LNCaP clone FGC (cell line): ENCODE measurements at regions not wholly inside any gene's neighbourhood (a gene's known extent, or its start where the extent isn't known, plus 50 kb on each side); places are given as distances from the start of the nearest gene placed in this dataset.
"Not testable (repeated sequence)": the region's sequence is repeated elsewhere in the genome, so short reads cannot be mapped to it uniquely, and the experiment has no call there.

Experiments used
- DNase-seq: peaks from one replicate; pipeline ENCODE4 v3.0.0-alpha.2; 2011; ENCODE audit warnings: low read depth
- H3K4me3 ChIP-seq: 2 replicates; pipeline ENCODE4 v1.5.1; 2011; ENCODE audit warnings: mild to moderate bottlenecking, low read depth, low read length, control low read depth
- CTCF ChIP-seq: IDR thresholded peaks from 2 replicates; pipeline ENCODE4 v1.5.1; 2012; ENCODE audit warnings: mild to moderate bottlenecking; ENCODE audit not compliant: control insufficient read depth, insufficient read depth; ENCODE audit errors: extremely low read depth

GRCh38 chr2:14475994-14476393 is 156.5 kb upstream of the LRATD1 start:
- TF ChIP-seq CTCF: no peak
- no peak overlapping the region for H3K4me3 ChIP-seq
- no peak for DNase-seq

DNA sequence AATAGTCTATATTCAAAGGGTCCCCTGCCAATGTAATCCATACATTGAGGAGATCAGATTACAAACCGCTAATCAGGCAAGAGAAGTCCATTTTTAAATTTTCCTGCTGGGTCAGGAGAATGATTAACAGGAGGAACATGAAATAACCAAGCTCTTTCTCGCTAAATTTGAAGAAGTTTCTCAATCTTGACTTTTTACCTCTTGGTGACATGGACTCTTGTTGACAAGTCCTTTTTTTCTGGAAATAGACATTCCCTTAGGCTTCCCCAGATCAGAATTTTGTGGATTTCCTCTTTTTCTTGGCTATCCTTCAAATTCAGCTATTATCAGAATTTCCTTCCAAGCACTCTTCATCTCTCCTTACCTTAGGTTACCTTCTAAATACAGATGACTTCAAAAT is 153.0 kb upstream of the LRATD1 start:
- TF ChIP-seq CTCF: no peak

GRCh38 chr2:14480120-14480519 is 152.4 kb upstream of the LRATD1 start:
- no peak overlapping the region for H3K4me3 ChIP-seq
- TF ChIP-seq CTCF: no peak
- no peak for DNase-seq

More for the DNA sequence above, 153.0 kb upstream of the LRATD1 start:
- DNase-seq: no peak
- H3K4me3 ChIP-seq: no peak overlapping the region

DNA sequence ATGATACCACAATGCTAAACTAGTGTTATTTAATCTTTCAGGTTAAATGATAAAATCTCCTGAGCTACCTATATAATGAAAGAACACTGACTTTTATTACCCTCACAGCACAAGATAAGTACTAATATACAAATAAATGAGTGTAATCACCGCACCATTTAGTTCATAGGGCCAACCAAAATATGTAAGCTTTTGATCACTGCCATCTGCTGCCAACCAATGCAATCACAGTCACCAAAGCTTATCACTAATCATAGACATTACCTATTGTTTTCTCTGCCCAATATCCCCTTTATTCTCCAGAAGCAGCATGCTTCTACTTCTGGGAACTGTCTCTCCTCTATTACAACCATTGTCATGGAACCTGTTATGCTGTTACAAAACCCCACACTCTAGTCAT is 151.6 kb upstream of the LRATD1 start:
- no peak overlapping the region for H3K4me3 ChIP-seq
- TF ChIP-seq CTCF: peak; percentile 44
- peak; percentile 25 for DNase-seq

- H3K4me3 ChIP-seq: no peak overlapping the region
These were observed 139.5 kb upstream of the LRATD1 start for GRCh38 chr2:14492920-14493503.

DNA sequence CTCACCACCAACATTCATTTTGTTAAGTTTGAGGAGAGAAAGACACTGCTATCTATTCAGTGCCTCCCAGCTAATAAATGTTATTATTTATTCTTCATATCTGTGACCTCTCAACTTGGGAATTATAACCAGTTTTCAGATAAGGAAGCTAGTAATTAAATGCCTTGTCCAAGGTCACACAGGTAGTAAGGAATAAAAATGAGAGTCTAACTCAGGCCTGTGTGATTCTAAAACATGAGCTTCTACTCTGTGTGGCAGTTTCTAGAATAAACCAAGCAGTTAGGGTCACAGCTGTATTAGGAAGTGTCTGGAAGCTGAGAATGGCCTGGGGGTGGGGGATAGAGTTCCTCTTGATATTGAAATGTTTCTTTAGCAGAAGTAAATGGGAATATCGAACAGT is 137.8 kb upstream of the LRATD1 start:
- no peak overlapping the region for H3K4me3 ChIP-seq
- TF ChIP-seq CTCF: no peak
- no peak for DNase-seq

More at GRCh38 chr2:14492920-14493503, 139.5 kb upstream of the LRATD1 start:
- DNase-seq: peak; percentile 75
- TF ChIP-seq CTCF: no peak

GRCh38 chr2:14501061-14501460 is 131.5 kb upstream of the LRATD1 start:
- no peak overlapping the region for H3K4me3 ChIP-seq
- TF ChIP-seq CTCF: no peak
- DNase-seq: no peak

- H3K4me3 ChIP-seq, DNase-seq: not testable (repeated sequence)
These were observed 125.6 kb upstream of the LRATD1 start for GRCh38 chr2:14506955-14507354.
